ACHN (cell line): ENCODE measurements at regions not wholly inside any gene's neighbourhood (a gene's known extent, or its start where the extent isn't known, plus 50 kb on each side); places are given as distances from the start of the nearest gene placed in this dataset.
A peak's percentile ranks its signal among the peaks of the same experiment; 100 is the strongest.

Experiments
- DNase-seq: peaks from one replicate; pipeline ENCODE4 v3.0.0-alpha.2; 2015
- in situ Hi-C: cut with HindIII; loops from 2 replicates; pipeline ENCODE4 v1.10.0; 2017; ENCODE audit warnings: low sequenced_read_pairs, low pct_ligation_motif_present, low pct_unique_long_range_greater_than_20kb

- DNase-seq = no peak
- in situ Hi-C loops = no loop called here
Observed at GRCh38 chr18:24559526-24559925, 99.1 kb downstream of the HRH4 start.

GRCh38 chr18:24560511-24560981 lies 100.1 kb downstream of the HRH4 start:
- DNase-seq = no peak
- in situ Hi-C loops = no loop called here

- no peak for DNase-seq
- in situ Hi-C loops = no loop called here
Observed at GRCh38 chr18:24561369-24561965, 101.0 kb downstream of the HRH4 start.

- no peak for DNase-seq
- in situ Hi-C loops = no loop called here
Observed at GRCh38 chr18:24567199-24567598, 106.8 kb downstream of the HRH4 start.

DNA sequence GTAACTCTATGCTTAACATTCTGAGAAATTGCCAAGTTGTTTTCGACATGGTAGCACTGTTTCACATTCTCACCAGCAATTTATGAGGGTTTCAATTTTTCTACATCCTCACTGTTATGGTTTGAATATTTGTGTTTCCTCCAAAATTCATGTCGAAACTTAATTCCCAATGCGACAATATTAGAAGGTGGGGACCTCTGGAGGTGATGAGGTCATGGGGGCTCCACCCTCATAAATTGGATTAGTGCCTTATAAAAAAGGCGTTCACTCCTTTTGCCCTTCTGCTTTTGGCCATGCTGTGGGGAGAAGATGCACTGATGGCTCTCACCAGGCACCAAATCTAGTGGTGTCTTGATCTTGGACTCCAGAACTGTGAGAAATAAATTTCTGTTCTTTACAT lies 110.3 kb downstream of the HRH4 start:
- in situ Hi-C loops = no loop called here
- no peak for DNase-seq

DNA sequence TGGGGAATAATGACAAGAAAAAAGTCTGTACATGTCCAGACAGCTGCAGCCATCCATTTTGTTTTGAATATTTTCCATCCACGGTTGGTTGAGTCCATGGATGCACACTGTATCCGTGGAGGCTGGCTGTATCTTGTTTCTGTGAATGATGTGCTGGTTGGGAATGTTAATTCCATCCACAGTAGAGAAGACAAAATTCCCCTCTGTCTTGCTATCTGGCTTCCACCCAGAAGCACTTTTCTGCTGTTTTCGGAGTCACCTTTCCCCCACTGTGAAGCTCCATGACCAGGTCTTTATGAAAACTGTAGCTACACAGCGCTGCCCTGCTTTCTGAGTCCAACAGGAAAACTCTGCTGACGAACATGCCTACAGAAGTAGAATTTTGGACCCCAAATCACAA lies 122.3 kb downstream of the HRH4 start:
- in situ Hi-C loops = no loop called here
- DNase-seq = no peak

DNA sequence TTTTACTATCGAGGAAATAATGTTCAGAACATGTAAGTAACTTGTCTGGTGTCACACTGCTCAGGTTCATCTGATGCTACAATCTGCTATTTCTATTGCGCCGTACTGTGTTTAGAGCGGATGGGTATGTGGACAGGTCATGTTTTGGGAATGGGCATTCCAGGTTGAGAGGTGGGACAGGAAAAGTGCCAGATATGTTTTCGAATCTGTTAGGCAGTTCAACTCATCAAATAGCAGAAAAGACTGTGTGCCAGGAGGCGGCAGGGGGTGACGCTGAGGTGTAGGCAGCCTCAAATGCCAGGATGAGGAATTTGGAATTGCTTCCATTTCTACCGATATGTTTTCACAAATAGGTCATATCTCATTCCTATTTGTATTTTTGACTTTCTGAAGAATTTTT lies 123.8 kb downstream of the HRH4 start:
- in situ Hi-C loops = no loop called here
- DNase-seq = no peak

DNA sequence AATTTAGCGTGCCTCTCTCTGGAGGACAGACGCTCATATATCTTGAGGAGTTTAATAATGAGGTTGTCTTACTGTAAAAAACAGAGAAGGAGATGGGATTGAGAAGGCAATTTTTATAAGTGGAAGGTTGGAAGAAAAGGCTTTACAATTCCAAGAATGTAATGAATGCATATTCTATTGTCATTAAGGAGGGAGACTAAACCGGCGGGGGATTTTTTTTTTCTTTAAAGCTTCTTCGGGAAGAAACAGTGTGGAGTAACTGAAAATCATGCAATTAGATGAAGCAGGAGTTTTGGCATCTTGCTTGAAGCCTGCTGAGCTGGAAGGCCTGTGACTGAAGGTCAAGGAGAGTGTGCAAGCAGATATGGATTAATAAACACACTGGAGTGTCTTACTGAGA lies 124.4 kb downstream of the HRH4 start:
- in situ Hi-C loops = no loop called here
- no peak for DNase-seq

- DNase-seq = no peak
- in situ Hi-C loops = no loop called here
Observed at GRCh38 chr18:24585996-24586566, 125.6 kb downstream of the HRH4 start.

DNA sequence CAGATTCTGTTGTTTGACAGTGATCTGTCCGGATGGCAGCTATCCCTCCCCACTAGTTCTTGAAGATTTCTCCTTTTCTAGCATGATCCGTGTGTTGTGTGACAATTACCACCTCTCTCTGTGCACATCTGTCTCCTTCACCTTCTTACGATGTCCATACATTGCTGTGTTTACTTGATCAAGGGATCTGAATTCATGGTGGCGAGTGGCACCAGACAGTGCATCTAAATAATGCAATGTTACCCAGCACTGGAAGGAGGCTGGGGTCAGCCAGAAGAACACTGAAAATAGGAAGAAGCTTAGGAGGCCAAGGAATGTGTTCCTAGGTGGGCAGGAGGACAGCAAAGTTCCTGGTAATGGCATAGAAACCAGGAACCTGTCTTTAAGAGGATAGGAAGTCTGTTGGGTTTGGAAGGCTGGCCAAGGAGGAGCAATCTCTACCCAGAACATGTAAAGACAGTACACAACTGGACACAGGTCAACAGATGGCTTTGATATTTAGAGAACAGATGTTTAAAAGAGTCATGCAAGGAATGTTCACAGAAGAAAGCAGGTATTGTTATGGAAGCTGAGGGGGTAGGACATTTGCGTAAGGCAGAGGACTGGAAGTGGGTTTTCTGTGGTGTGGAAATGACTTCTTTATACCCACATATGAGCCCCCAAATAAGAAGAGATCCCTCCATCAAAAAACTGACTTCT lies 126.4 kb downstream of the HRH4 start:
- no peak for DNase-seq

GRCh38 chr18:24588440-24588839 lies 128.0 kb downstream of the HRH4 start:
- in situ Hi-C loops = no loop called here
- no peak for DNase-seq

More for the DNA sequence above, 126.4 kb downstream of the HRH4 start:
- in situ Hi-C loops = no loop called here

- no peak for DNase-seq
Observed at GRCh38 chr18:24590946-24591345, 130.5 kb downstream of the HRH4 start.

DNA sequence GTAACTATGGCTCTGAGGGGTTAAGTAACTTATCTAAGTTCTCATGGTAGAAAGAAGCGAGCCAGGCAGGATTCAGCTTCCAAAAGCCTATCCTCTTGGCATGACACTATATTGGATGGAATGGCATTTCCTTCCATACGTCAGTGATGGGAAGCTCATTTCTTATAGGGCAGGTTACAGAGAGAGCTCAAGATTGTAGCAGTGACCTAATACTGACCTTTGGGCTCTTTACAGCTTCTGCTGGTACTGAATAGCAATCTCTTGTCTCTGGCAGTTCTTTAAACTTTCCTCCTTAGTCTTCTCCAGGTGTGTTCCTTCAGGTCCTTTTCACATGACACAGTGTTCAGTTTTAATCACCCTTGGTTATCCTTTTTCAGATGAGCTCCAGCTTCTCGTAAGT lies 133.0 kb downstream of the HRH4 start:
- no peak for DNase-seq

More at GRCh38 chr18:24590946-24591345, 130.5 kb downstream of the HRH4 start:
- in situ Hi-C loops = no loop called here

GRCh38 chr18:24593886-24594285 lies 133.4 kb downstream of the HRH4 start:
- in situ Hi-C loops = no loop called here
- no peak for DNase-seq

More for the DNA sequence above, 133.0 kb downstream of the HRH4 start:
- in situ Hi-C loops = no loop called here

DNA sequence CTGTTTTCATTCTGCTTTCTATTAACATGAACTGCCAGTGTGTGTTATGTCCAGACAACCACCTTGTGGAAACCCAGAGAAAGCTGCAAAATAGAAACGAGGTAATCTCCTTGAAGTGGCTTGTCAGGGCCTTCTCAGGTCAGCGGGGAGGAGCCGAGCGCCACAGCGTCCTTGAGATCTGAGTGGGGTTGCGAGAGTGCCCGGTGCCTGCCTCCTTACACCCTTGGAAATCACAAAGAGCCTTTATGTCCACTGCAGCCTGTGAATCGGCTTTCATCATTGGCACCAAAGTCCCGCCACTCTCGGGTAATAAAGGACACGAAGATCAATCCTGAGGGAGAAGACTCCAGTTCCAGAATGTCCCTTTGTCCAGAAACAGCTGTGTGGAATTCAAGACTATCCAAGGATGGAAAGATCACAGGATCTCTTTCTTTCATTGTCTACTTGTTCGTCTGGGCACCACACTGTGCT lies 135.2 kb downstream of the HRH4 start:
- no peak for DNase-seq
- in situ Hi-C loops = no loop called here

DNA sequence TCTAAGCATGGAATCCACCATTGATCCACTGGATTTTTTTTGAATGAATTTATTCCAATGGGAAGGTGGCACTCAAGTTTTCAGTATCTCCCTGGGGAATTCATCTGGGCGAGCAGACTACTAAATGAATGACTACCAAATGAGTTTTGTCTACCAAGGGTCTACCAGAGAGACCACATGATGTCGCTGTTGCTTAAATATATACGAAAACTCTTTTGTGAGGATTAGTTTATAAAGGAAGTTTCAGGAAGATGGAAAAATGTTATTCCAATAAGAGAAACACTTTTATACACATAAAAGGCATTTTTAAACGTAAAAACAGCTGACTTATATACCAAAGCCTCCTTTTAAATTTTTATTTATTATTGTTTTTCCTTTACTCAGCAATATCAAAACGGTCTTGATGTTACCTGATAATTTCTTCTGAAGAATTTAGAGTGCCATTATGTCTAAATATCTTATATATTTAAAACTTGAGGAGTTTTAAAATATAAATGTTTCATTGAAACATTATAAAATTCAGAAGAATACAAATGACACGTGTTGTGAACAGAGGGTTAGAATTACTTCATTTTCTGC lies 139.7 kb downstream of the HRH4 start:
- in situ Hi-C loops = no loop called here
- peak; percentile 48 for DNase-seq

- in situ Hi-C loops = no loop called here
- no peak for DNase-seq
Observed at GRCh38 chr18:24601585-24601984, 141.1 kb downstream of the HRH4 start.

DNA sequence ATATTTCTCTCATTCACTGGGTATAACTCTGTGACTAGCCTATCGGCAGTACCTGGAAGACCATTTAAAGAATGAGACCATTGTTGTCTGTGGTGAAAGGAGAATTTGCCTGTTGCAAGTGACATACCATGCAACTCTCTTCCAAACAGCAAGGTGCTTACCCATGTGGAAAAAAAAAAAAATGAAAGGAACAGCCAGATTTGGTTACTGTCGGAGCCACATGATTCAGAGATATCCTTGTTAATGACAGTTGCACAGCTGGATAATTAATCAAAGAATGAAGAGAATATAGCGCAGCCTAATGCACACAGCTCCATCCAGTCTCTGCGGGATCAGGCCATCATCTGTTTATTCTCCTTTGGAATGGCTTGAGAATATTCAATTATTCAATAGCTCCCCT lies 141.8 kb downstream of the HRH4 start:
- in situ Hi-C loops = no loop called here
- DNase-seq = no peak

DNA sequence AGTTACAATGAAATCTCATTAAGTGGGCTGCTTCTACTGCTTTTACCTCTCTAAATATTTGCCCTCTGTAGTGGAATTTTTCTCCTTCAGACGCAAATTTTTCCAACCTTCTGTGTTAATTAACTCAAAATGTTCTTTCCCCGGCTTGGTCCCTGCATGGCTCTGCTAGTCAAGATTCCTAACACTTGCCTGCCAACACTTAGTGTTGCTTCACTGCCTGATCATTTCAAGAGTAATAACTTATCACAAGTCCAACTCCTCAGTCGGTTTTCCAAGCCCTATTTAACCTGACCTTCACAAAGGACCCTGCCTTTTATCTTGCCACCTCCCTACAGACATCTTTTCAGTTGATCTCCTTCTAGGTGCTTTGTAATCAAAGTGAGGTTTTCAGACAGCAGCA lies 142.7 kb downstream of the HRH4 start:
- in situ Hi-C loops = no loop called here

More for the DNA sequence above, 142.7 kb downstream of the HRH4 start:
- DNase-seq = no peak
